ENCODE measurements at regions not wholly inside any gene's neighbourhood (a gene's known extent, or its start where the extent isn't known, plus 50 kb on each side); places are given as distances from the start of the nearest gene placed in this dataset.

- peaks cover 20 to 26% of the 10 kb centered on the region in 2 donors for H3K36me3 ChIP-seq (ENCODE audit: control insufficient read depth in 1 of 2, insufficient read depth in 2 of 2, low read length in 2 of 2)
Observed at GRCh38 chr6:144849920-144850319, 564.8 kb downstream of the UTRN start.

GRCh38 chr6:144853603-144854002 lies 568.5 kb downstream of the UTRN start:
- H3K4me3 ChIP-seq (ENCODE audit: low read depth in 1 of 2, low read length in 2 of 2), result no peak overlapping the region
- H3K9me3 ChIP-seq (ENCODE audit: control insufficient read depth in 1 of 2, low read length in 2 of 2), result no peaks in the 10 kb centered on the region
- H3K27me3 ChIP-seq (ENCODE audit: low read depth, low read length), result no peaks in the 10 kb centered on the region

More at GRCh38 chr6:144849920-144850319, 564.8 kb downstream of the UTRN start:
- no peaks in the 10 kb centered on the region for H3K4me1 ChIP-seq (ENCODE audit: control insufficient read depth in 1 of 2, insufficient read depth in 2 of 2, low read length in 2 of 2)
- H3K9me3 ChIP-seq (ENCODE audit: control insufficient read depth in 1 of 2, low read length in 2 of 2), result no peaks in the 10 kb centered on the region
- no peak overlapping the region for H3K27ac ChIP-seq (ENCODE audit: low read length)
- H3K27me3 ChIP-seq (ENCODE audit: low read depth, low read length), result no peaks in the 10 kb centered on the region
- no peak overlapping the region for H3K4me3 ChIP-seq (ENCODE audit: low read depth in 1 of 2, low read length in 2 of 2)

GRCh38 chr6:144854654-144855053 lies 569.5 kb downstream of the UTRN start:
- H3K36me3 ChIP-seq (ENCODE audit: control insufficient read depth in 1 of 2, insufficient read depth in 2 of 2, low read length in 2 of 2), result peaks cover 14% of the 10 kb centered on the region in 2 donors
- no peaks in the 10 kb centered on the region for H3K4me1 ChIP-seq (ENCODE audit: control insufficient read depth in 1 of 2, insufficient read depth in 2 of 2, low read length in 2 of 2)
- H3K27me3 ChIP-seq (ENCODE audit: low read depth, low read length), result no peaks in the 10 kb centered on the region
- no peak overlapping the region for H3K4me3 ChIP-seq (ENCODE audit: low read depth in 1 of 2, low read length in 2 of 2)
- H3K27ac ChIP-seq (ENCODE audit: low read length), result no peak overlapping the region
- no peaks in the 10 kb centered on the region for H3K9me3 ChIP-seq (ENCODE audit: control insufficient read depth in 1 of 2, low read length in 2 of 2)

More at GRCh38 chr6:144853603-144854002, 568.5 kb downstream of the UTRN start:
- Histone ChIP-seq H3K27ac (ENCODE audit: low read length) (no peak overlapping the region), H3K36me3 (ENCODE audit: control insufficient read depth in 1 of 2, insufficient read depth in 2 of 2, low read length in 2 of 2) (peaks cover 14 to 20% of the 10 kb centered on the region in 2 donors), H3K4me1 (ENCODE audit: control insufficient read depth in 1 of 2, insufficient read depth in 2 of 2, low read length in 2 of 2) (no peaks in the 10 kb centered on the region)

- Histone ChIP-seq H3K27me3 (ENCODE audit: low read depth, low read length) (no peaks in the 10 kb centered on the region), H3K4me3 (ENCODE audit: low read depth in 1 of 2, low read length in 2 of 2) (no peak overlapping the region), H3K27ac (ENCODE audit: low read length) (no peak overlapping the region), H3K4me1 (ENCODE audit: control insufficient read depth in 1 of 2, insufficient read depth in 2 of 2, low read length in 2 of 2) (no peaks in the 10 kb centered on the region), H3K36me3 (ENCODE audit: control insufficient read depth in 1 of 2, insufficient read depth in 2 of 2, low read length in 2 of 2) (peaks cover 11 to 14% of the 10 kb centered on the region in 2 donors), H3K9me3 (ENCODE audit: control insufficient read depth in 1 of 2, low read length in 2 of 2) (no peaks in the 10 kb centered on the region)
Observed at GRCh38 chr6:144855375-144855774, 570.2 kb downstream of the UTRN start.

- H3K36me3 ChIP-seq (ENCODE audit: control insufficient read depth in 1 of 2, insufficient read depth in 2 of 2, low read length in 2 of 2), result peaks cover 5 to 9% of the 10 kb centered on the region in 2 donors
- no peak overlapping the region for H3K4me3 ChIP-seq (ENCODE audit: low read depth in 1 of 2, low read length in 2 of 2)
- H3K27ac ChIP-seq (ENCODE audit: low read length), result no peak overlapping the region
- no peaks in the 10 kb centered on the region for H3K4me1 ChIP-seq (ENCODE audit: control insufficient read depth in 1 of 2, insufficient read depth in 2 of 2, low read length in 2 of 2)
- no peaks in the 10 kb centered on the region for H3K27me3 ChIP-seq (ENCODE audit: low read depth, low read length)
- H3K9me3 ChIP-seq (ENCODE audit: control insufficient read depth in 1 of 2, low read length in 2 of 2), result no peaks in the 10 kb centered on the region
Observed at GRCh38 chr6:144855812-144856531, 570.8 kb downstream of the UTRN start.

- Histone ChIP-seq H3K9me3 (ENCODE audit: control insufficient read depth in 1 of 2, low read length in 2 of 2) (no peaks in the 10 kb centered on the region), H3K36me3 (ENCODE audit: control insufficient read depth in 1 of 2, insufficient read depth in 2 of 2, low read length in 2 of 2) (peaks cover 0 to 6% of the 10 kb centered on the region in 2 donors), H3K4me3 (ENCODE audit: low read depth in 1 of 2, low read length in 2 of 2) (no peak overlapping the region), H3K4me1 (ENCODE audit: control insufficient read depth in 1 of 2, insufficient read depth in 2 of 2, low read length in 2 of 2) (no peaks in the 10 kb centered on the region), H3K27me3 (ENCODE audit: low read depth, low read length) (no peaks in the 10 kb centered on the region), H3K27ac (ENCODE audit: low read length) (no peak overlapping the region)
Observed at GRCh38 chr6:144856622-144857021, 571.5 kb downstream of the UTRN start.

GRCh38 chr6:144857086-144857485 lies 572.0 kb downstream of the UTRN start:
- H3K9me3 ChIP-seq (ENCODE audit: control insufficient read depth in 1 of 2, low read length in 2 of 2), result no peaks in the 10 kb centered on the region
- no peaks in the 10 kb centered on the region for H3K27me3 ChIP-seq (ENCODE audit: low read depth, low read length)
- no peak overlapping the region for H3K27ac ChIP-seq (ENCODE audit: low read length)
- H3K4me3 ChIP-seq (ENCODE audit: low read depth in 1 of 2, low read length in 2 of 2), result no peak overlapping the region
- H3K4me1 ChIP-seq (ENCODE audit: control insufficient read depth in 1 of 2, insufficient read depth in 2 of 2, low read length in 2 of 2), result no peaks in the 10 kb centered on the region
- H3K36me3 ChIP-seq (ENCODE audit: control insufficient read depth in 1 of 2, insufficient read depth in 2 of 2, low read length in 2 of 2), result peaks cover 0 to 2% of the 10 kb centered on the region in 2 donors

GRCh38 chr6:144862769-144863168 lies 577.6 kb downstream of the UTRN start:
- Histone ChIP-seq H3K27ac (ENCODE audit: low read length) (no peak overlapping the region), H3K27me3 (ENCODE audit: low read depth, low read length) (no peaks in the 10 kb centered on the region)

GRCh38 chr6:144867761-144868160 lies 582.6 kb downstream of the UTRN start:
- Histone ChIP-seq H3K27ac (ENCODE audit: low read length) (no peak overlapping the region), H3K4me1 (ENCODE audit: control insufficient read depth in 1 of 2, insufficient read depth in 2 of 2, low read length in 2 of 2) (no peaks in the 10 kb centered on the region), H3K27me3 (ENCODE audit: low read depth, low read length) (no peaks in the 10 kb centered on the region), H3K4me3 (ENCODE audit: low read depth in 1 of 2, low read length in 2 of 2) (no peak overlapping the region), H3K9me3 (ENCODE audit: control insufficient read depth in 1 of 2, low read length in 2 of 2) (no peaks in the 10 kb centered on the region), H3K36me3 (ENCODE audit: control insufficient read depth in 1 of 2, insufficient read depth in 2 of 2, low read length in 2 of 2) (no peaks in the 10 kb centered on the region)

More at GRCh38 chr6:144862769-144863168, 577.6 kb downstream of the UTRN start:
- Histone ChIP-seq H3K4me1 (ENCODE audit: control insufficient read depth in 1 of 2, insufficient read depth in 2 of 2, low read length in 2 of 2) (no peaks in the 10 kb centered on the region), H3K4me3 (ENCODE audit: low read depth in 1 of 2, low read length in 2 of 2) (no peak overlapping the region), H3K36me3 (ENCODE audit: control insufficient read depth in 1 of 2, insufficient read depth in 2 of 2, low read length in 2 of 2) (no peaks in the 10 kb centered on the region), H3K9me3 (ENCODE audit: control insufficient read depth in 1 of 2, low read length in 2 of 2) (no peaks in the 10 kb centered on the region)

GRCh38 chr6:144870782-144871181 lies 585.6 kb downstream of the UTRN start:
- H3K27me3 ChIP-seq (ENCODE audit: low read depth, low read length), result no peaks in the 10 kb centered on the region
- no peaks in the 10 kb centered on the region for H3K4me1 ChIP-seq (ENCODE audit: control insufficient read depth in 1 of 2, insufficient read depth in 2 of 2, low read length in 2 of 2)
- no peak overlapping the region for H3K27ac ChIP-seq (ENCODE audit: low read length)
- H3K4me3 ChIP-seq (ENCODE audit: low read depth in 1 of 2, low read length in 2 of 2), result no peak overlapping the region
- H3K36me3 ChIP-seq (ENCODE audit: control insufficient read depth in 1 of 2, insufficient read depth in 2 of 2, low read length in 2 of 2), result no peaks in the 10 kb centered on the region
- peaks cover 0 to 3% of the 10 kb centered on the region in 2 donors for H3K9me3 ChIP-seq (ENCODE audit: control insufficient read depth in 1 of 2, low read length in 2 of 2)

GRCh38 chr6:144873623-144874378 lies 588.7 kb downstream of the UTRN start:
- H3K27me3 ChIP-seq (ENCODE audit: low read depth, low read length), result no peaks in the 10 kb centered on the region
- no peak overlapping the region for H3K4me3 ChIP-seq (ENCODE audit: low read depth in 1 of 2, low read length in 2 of 2)
- no peaks in the 10 kb centered on the region for H3K36me3 ChIP-seq (ENCODE audit: control insufficient read depth in 1 of 2, insufficient read depth in 2 of 2, low read length in 2 of 2)
- no peaks in the 10 kb centered on the region for H3K4me1 ChIP-seq (ENCODE audit: control insufficient read depth in 1 of 2, insufficient read depth in 2 of 2, low read length in 2 of 2)
- H3K9me3 ChIP-seq (ENCODE audit: control insufficient read depth in 1 of 2, low read length in 2 of 2), result peaks cover 0 to 3% of the 10 kb centered on the region in 2 donors
- H3K27ac ChIP-seq (ENCODE audit: low read length), result no peak overlapping the region

Data from muscle layer of duodenum (tissue), 2 donors.